Uterus (tissue), 3 donors: ENCODE measurements at regions not wholly inside any gene's neighbourhood (a gene's known extent, or its start where the extent isn't known, plus 50 kb on each side); places are given as distances from the start of the nearest gene placed in this dataset.
"Not testable (repeated sequence)": the region's sequence is repeated elsewhere in the genome, so short reads cannot be mapped to it uniquely, and the experiment has no call there.

Source experiments
- DNase-seq, 2 donors: peaks; one replicate each; pipeline ENCODE4 v3.0.0-alpha.2; 2019 to 2020
- H3K27ac ChIP-seq, 2 donors: fragments of 200-600 bp; sonication (generic); 1 replicate in 1 of 2; 2 replicates in 1 of 2; pipeline ENCODE4 v1.5.1; 2016 to 2018
- H3K27me3 ChIP-seq, 2 donors: fragments of 200-600 bp; sonication (generic); one replicate each; pipeline ENCODE4 v1.5.1; 2018 to 2019; ENCODE audit warnings: control low read depth in 1 of 2
- H3K36me3 ChIP-seq, 2 donors: fragments of 200-600 bp; sonication (generic); one replicate each; pipeline ENCODE4 v1.5.1; 2019; ENCODE audit warnings: control low read depth in 1 of 2
- H3K4me1 ChIP-seq, 2 donors: fragments of 200-600 bp; sonication (generic); one replicate each; pipeline ENCODE4 v1.5.1; 2018 to 2019; ENCODE audit warnings: control low read depth in 1 of 2
- H3K4me3 ChIP-seq, 2 donors: fragments of 200-600 bp; sonication (generic); 1 replicate in 1 of 2; 2 replicates in 1 of 2; pipeline ENCODE4 v1.5.1; 2018 to 2019; ENCODE audit warnings: mild to moderate bottlenecking in 1 of 2
- H3K9me3 ChIP-seq, 2 donors: fragments of 200-600 bp; sonication (generic); one replicate each; pipeline ENCODE4 v1.5.1; 2019; ENCODE audit warnings: control low read depth in 1 of 2
- CTCF ChIP-seq, 4 experiments: fragments of 200-600 bp in 2 of 4; fragments of 450-650 bp in 2 of 4; sonication (generic) in 2 of 4; IDR thresholded peaks; one replicate each; pipeline ENCODE4 v1.5.1; 2016 to 2019; ENCODE audit warnings: antibody characterized with exemption in 4 of 4, mild to moderate bottlenecking in 2 of 4, moderate library complexity in 1 of 4
- POLR2A ChIP-seq, 2 donors: fragments of 450-650 bp; IDR thresholded peaks; one replicate each; pipeline ENCODE4 v1.6.1; 2016; ENCODE audit warnings: antibody characterized with exemption in 2 of 2, mild to moderate bottlenecking in 1 of 2, moderate library complexity in 1 of 2
- intact Hi-C: fragments of 100-400 bp; cut with DNase I; formaldehyde crosslinking; loops from one replicate; pipeline ENCODE4 v1.15.1; 2023; ENCODE audit warnings: low total_unique reads
- donor health status: DM: yes; HTN: yes; CAD: no.

DNA sequence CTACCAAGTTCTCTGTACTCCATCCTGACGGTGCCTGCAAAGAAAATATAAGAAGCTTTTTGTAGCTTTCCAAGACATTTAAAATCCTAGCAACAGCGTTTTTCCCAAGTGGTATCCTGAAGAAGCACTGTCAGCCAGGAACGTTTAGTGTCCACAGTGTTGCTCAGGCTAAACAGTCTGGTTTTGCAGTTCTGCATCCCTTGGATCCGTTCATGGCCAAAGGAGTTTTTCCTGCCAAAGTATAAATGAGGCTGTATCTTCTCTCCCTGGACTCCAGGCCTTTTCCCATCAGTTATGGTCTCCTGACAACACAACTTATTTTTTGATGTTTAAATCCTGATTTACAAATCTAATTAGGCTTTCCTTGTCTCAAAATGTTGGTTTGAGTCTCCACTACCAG is 925.8 kb downstream of the TLE1 start:
- Histone ChIP-seq H3K27me3 (no peaks in the 10 kb centered on the region), H3K36me3 (no peaks in the 10 kb centered on the region), H3K4me3 (no peak overlapping the region), H3K9me3 (no peaks in the 10 kb centered on the region), H3K27ac (no peak overlapping the region), H3K4me1 (no peaks in the 10 kb centered on the region)
- no peak for DNase-seq
- no peak for TF ChIP-seq POLR2A (IDR thresholded peaks at IDR 0.05)
- no peak for TF ChIP-seq CTCF (IDR thresholded peaks at IDR 0.05)
- intact Hi-C loops = no loop called here

DNA sequence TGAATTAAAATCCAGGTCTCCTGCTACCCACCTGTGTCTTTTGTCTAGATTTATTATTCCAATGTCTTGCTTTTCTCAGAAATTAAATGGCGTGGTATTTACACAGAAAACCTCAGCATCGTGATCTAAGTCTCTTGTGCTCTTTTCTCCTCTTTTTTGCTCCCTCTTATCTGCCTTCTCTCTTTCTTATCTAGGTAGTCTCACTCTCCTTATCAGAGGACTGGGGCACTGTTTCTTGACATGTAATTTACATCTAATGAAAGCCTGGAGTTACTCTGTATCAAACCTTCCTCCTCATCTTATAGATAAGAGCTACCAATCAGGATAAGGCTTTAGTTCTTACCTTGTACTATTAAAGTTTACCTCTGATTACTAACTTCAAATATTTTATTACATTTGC is 933.8 kb downstream of the TLE1 start:
- no peak overlapping the region for H3K27ac ChIP-seq
- TF ChIP-seq POLR2A (IDR thresholded peaks at IDR 0.05) (no peak), CTCF (IDR thresholded peaks at IDR 0.05) (no peak)
- intact Hi-C loops = no loop called here

DNA sequence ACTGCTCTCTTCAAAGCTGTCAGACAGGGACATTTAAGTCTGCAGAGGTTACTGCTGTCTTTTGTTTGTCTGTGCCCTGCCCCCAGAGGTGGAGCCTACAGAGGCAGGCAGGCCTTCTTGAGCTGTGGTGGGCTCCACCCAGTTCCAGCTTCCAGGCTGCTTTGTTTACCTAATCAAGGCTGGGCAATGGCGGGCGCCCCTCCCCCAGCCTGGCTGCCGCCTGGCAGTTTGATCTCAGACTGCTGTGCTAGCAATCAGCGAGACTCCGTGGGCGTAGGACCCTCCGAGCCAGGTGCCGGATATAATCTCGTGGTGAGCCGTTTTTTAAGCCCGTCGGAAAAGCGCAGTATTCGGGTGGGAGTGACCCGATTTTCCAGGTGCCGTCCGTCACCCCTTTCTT is 942.3 kb downstream of the TLE1 start:
- H3K4me1 ChIP-seq, H3K36me3 ChIP-seq, H3K9me3 ChIP-seq, H3K27me3 ChIP-seq, intact Hi-C loops, H3K27ac ChIP-seq, DNase-seq, H3K4me3 ChIP-seq: not testable (repeated sequence)

More for the DNA sequence above, 933.8 kb downstream of the TLE1 start:
- DNase-seq = no peak
- Histone ChIP-seq H3K4me3 (no peak overlapping the region), H3K9me3 (no peaks in the 10 kb centered on the region), H3K36me3 (no peaks in the 10 kb centered on the region), H3K4me1 (no peaks in the 10 kb centered on the region), H3K27me3 (no peaks in the 10 kb centered on the region)

DNA sequence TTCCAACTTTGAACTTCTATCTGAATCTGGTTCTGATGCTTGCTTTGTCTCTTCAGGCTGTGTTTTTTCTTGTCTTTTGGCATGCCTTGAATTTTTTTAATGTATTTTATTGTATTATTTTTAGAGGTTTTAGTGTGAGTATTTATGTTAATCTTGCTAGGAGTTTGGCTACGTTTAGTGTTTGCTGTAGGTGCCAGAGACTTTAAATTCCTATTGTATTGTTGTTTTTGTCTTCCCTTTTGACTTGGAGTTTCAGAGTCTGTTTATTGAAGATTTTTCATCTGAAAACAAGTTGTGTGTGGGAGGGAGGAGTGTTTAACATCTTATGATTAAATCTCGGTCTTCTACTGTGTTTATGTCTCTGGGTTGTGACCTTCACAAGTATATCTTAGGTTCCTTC is 956.8 kb downstream of the TLE1 start:
- DNase-seq = no peak
- H3K36me3 ChIP-seq = no peaks in the 10 kb centered on the region
- H3K4me1 ChIP-seq = no peaks in the 10 kb centered on the region
- no peaks in the 10 kb centered on the region for H3K27me3 ChIP-seq
- TF ChIP-seq POLR2A (IDR thresholded peaks at IDR 0.05) (no peak), CTCF (IDR thresholded peaks at IDR 0.05) (no peak)
- intact Hi-C loops = no loop called here
- no peaks in the 10 kb centered on the region for H3K9me3 ChIP-seq
- H3K27ac ChIP-seq = peak overlapping the region; percentile 46 to 53
- no peak overlapping the region for H3K4me3 ChIP-seq

GRCh38 chr9:80720579-80720978 is 968.8 kb downstream of the TLE1 start:
- no peaks in the 10 kb centered on the region for H3K36me3 ChIP-seq
- no peak overlapping the region for H3K4me3 ChIP-seq
- no peaks in the 10 kb centered on the region for H3K4me1 ChIP-seq
- H3K9me3 ChIP-seq = no peaks in the 10 kb centered on the region
- TF ChIP-seq POLR2A (IDR thresholded peaks at IDR 0.05) (no peak), CTCF (IDR thresholded peaks at IDR 0.05) (no peak)
- DNase-seq = no peak
- H3K27ac ChIP-seq = no peak overlapping the region
- intact Hi-C loops = no loop called here
- H3K27me3 ChIP-seq = no peaks in the 10 kb centered on the region

GRCh38 chr9:80707120-80707519 is 982.2 kb downstream of the TLE1 start:
- Histone ChIP-seq H3K4me1 (no peaks in the 10 kb centered on the region), H3K27ac (no peak overlapping the region), H3K27me3 (no peaks in the 10 kb centered on the region), H3K9me3 (peaks cover 0 to 4% of the 10 kb centered on the region in 2 donors), H3K4me3 (no peak overlapping the region), H3K36me3 (no peaks in the 10 kb centered on the region)
- intact Hi-C loops = no loop called here
- DNase-seq = no peak
- TF ChIP-seq POLR2A (IDR thresholded peaks at IDR 0.05) (no peak), CTCF (IDR thresholded peaks at IDR 0.05) (no peak)
